H1 (cell line): ENCODE measurements at regions not wholly inside any gene's neighbourhood (a gene's known extent, or its start where the extent isn't known, plus 50 kb on each side); places are given as distances from the start of the nearest gene placed in this dataset.

ENCODE experiments used
- CTCF ChIA-PET: fragments of 300-600 bp; sonication (Branson Sonifier 250); formaldehyde crosslinking; loops from one replicate; lab custom pipeline; 2021; ENCODE audit not compliant: partially characterized antibody; lab: Charles Lee
- POLR2A ChIA-PET: fragments of 300-600 bp; sonication (Branson Sonifier 250); formaldehyde crosslinking; loops from one replicate; lab custom pipeline; 2021; ENCODE audit warnings: inconsistent platforms; ENCODE audit not compliant: partially characterized antibody; lab: Charles Lee
- DNase-seq, 2 experiments: peaks; one replicate each; pipeline versions ENCODE4 v3.0.0 to v3.0.0-alpha.2; 2010 to 2022; ENCODE audit warnings: low spot score in 2 of 2, low read depth in 1 of 2, mixed read lengths in 1 of 2
- FAIRE-seq: peaks from 2 replicates; lab custom pipeline; 2011; peaks lifted over from hg19 to GRCh38; lab: Jason Lieb, UNC
- H2AFZ ChIP-seq: 2 replicates; pipeline ENCODE4 v1.8.1; 2012; ENCODE audit warnings: low read length, inconsistent platforms
- H2AK5ac ChIP-seq: 2 replicates; pipeline ENCODE4 v1.6.1; 2013; ENCODE audit warnings: low read depth, low read length
- H2BK120ac ChIP-seq: replicated peaks from 2 replicates; pipeline ENCODE3; 2013; ENCODE audit warnings: low read depth, low read length, inconsistent platforms
- H2BK12ac ChIP-seq: 2 replicates; pipeline ENCODE4 v1.6.1; 2013; ENCODE audit warnings: low read depth, low read length
- H2BK15ac ChIP-seq: 2 replicates; pipeline ENCODE4 v1.6.1; 2013; ENCODE audit warnings: low read length
- H2BK20ac ChIP-seq: 2 replicates; pipeline ENCODE4 v1.6.1; 2013; ENCODE audit warnings: low read length
- H2BK5ac ChIP-seq: 2 replicates; pipeline ENCODE4 v1.6.1; 2013; ENCODE audit warnings: low read depth, low read length
- H3K14ac ChIP-seq: 2 replicates; pipeline ENCODE4 v1.6.1; 2013; ENCODE audit warnings: inconsistent platforms; ENCODE audit not compliant: insufficient read length
- H3K18ac ChIP-seq: 2 replicates; pipeline ENCODE4 v1.6.1; 2013; ENCODE audit warnings: low read length; ENCODE audit errors: extremely low read depth
- H3K23ac ChIP-seq: 2 replicates; pipeline ENCODE4 v1.6.1; 2013; ENCODE audit warnings: inconsistent platforms; ENCODE audit not compliant: insufficient read length
- H3K23me2 ChIP-seq: 2 replicates; pipeline ENCODE4 v1.6.1; 2013; ENCODE audit warnings: low read depth, low read length
- H3K27ac ChIP-seq: 2 replicates; pipeline ENCODE4 v1.6.1; 2011; ENCODE audit warnings: low read depth, low read length, inconsistent platforms
- H3K27me3 ChIP-seq, 4 experiments: replicated peaks in 1 of 4; 1 replicate in 1 of 4; 2 replicates in 3 of 4; pipeline versions ENCODE4 v1.6.1 to v1.8.1; 2011 to 2013; ENCODE audit warnings: low read length in 3 of 4, mild to moderate bottlenecking in 3 of 4, inconsistent platforms in 2 of 4, mixed read lengths in 2 of 4, moderate library complexity in 1 of 4; ENCODE audit not compliant: control insufficient read depth in 3 of 4, insufficient read depth in 3 of 4; ENCODE audit errors: extremely low read depth in 1 of 4
- H3K36me3 ChIP-seq, 4 experiments: 2 replicates each; pipeline versions ENCODE4 v1.6.1 to v1.8.1; 2011 to 2013; ENCODE audit warnings: mild to moderate bottlenecking in 4 of 4, low read length in 3 of 4, moderate library complexity in 2 of 4, control low read depth in 1 of 4, inconsistent platforms in 1 of 4; ENCODE audit not compliant: insufficient read depth in 4 of 4, control insufficient read depth in 2 of 4
- H3K4ac ChIP-seq: replicated peaks from 2 replicates; pipeline ENCODE3; 2013; ENCODE audit warnings: low read length, low read depth, mixed read lengths, inconsistent platforms; ENCODE audit not compliant: insufficient read length
- H3K4me1 ChIP-seq, 4 experiments: replicated peaks in 1 of 4; 1 replicate in 1 of 4; 2 replicates in 3 of 4; pipeline versions ENCODE4 v1.6.1 to v1.8.1; 2011 to 2013; ENCODE audit warnings: low read length in 3 of 4, inconsistent platforms in 2 of 4, mixed read lengths in 1 of 4; ENCODE audit not compliant: insufficient read depth in 4 of 4, control insufficient read depth in 3 of 4
- H3K4me2 ChIP-seq, 2 experiments: 2 replicates each; pipeline versions ENCODE4 v1.6.1 to v1.8.1; 2011 to 2013; ENCODE audit warnings: low read depth in 2 of 2, low read length in 2 of 2, control low read depth in 1 of 2, inconsistent platforms in 1 of 2, mild to moderate bottlenecking in 1 of 2; ENCODE audit not compliant: insufficient read depth in 1 of 2
- H3K4me3 ChIP-seq, 4 experiments: fragments of 200-600, 300-600 bp in 1 of 4; sonication (generic), shearing (Covaris generic), sonication (Bioruptor Twin) in 1 of 4; 2 replicates each; pipeline versions ENCODE4 v1.5.1 to v1.8.1; 2011 to 2016; ENCODE audit warnings: low read length in 4 of 4, low read depth in 3 of 4, control low read depth in 2 of 4, inconsistent platforms in 2 of 4, mild to moderate bottlenecking in 2 of 4, mixed read lengths in 1 of 4, moderate library complexity in 1 of 4; ENCODE audit not compliant: insufficient read depth in 2 of 4; ENCODE audit errors: extremely low read depth in 1 of 4
- H3K56ac ChIP-seq: replicated peaks from 2 replicates; pipeline ENCODE3; 2013; ENCODE audit warnings: low read depth, mild to moderate bottlenecking, mixed read lengths, low read length, inconsistent platforms; ENCODE audit not compliant: insufficient read length
- H3K79me1 ChIP-seq: 2 replicates; pipeline ENCODE4 v1.6.1; 2013; ENCODE audit warnings: low read depth, low read length, control low read depth
- H3K79me2 ChIP-seq, 2 experiments: 2 replicates each; pipeline versions ENCODE4 v1.6.1 to v1.8.1; 2012 to 2013; ENCODE audit warnings: low read length in 2 of 2, mild to moderate bottlenecking in 2 of 2, inconsistent platforms in 1 of 2; ENCODE audit not compliant: insufficient read depth in 2 of 2, control insufficient read depth in 1 of 2
- H3K9ac ChIP-seq, 4 experiments: replicated peaks in 1 of 4; 1 replicate in 1 of 4; 2 replicates in 3 of 4; pipeline versions ENCODE4 v1.6.1 to v1.8.1; 2011 to 2013; ENCODE audit warnings: low read depth in 3 of 4, low read length in 3 of 4, control low read depth in 2 of 4, mild to moderate bottlenecking in 2 of 4, moderate library complexity in 2 of 4, inconsistent platforms in 1 of 4; ENCODE audit errors: extremely low read depth in 1 of 4
- H3K9me3 ChIP-seq, 2 experiments: 2 replicates each; pipeline versions ENCODE4 v1.6.1 to v1.8.1; 2012 to 2013; ENCODE audit warnings: mild to moderate bottlenecking in 2 of 2, moderate library complexity in 2 of 2, control low read depth in 1 of 2, inconsistent platforms in 1 of 2, low read depth in 1 of 2, low read length in 1 of 2, mixed read lengths in 1 of 2; ENCODE audit not compliant: insufficient read depth in 2 of 2
- H4K20me1 ChIP-seq, 2 experiments: replicated peaks in 1 of 2; 2 replicates each; pipeline versions ENCODE3 to v1.8.1; 2011 to 2013; ENCODE audit warnings: inconsistent platforms in 2 of 2, low read length in 2 of 2, mild to moderate bottlenecking in 1 of 2; ENCODE audit not compliant: insufficient read depth in 2 of 2, control insufficient read depth in 1 of 2
- H4K5ac ChIP-seq: 2 replicates; pipeline ENCODE4 v1.6.1; 2013; ENCODE audit warnings: low read length, low read depth, mixed read lengths, inconsistent platforms; ENCODE audit not compliant: insufficient read length
- H4K8ac ChIP-seq: 2 replicates; pipeline ENCODE4 v1.8.0; 2013; ENCODE audit warnings: mild to moderate bottlenecking, moderate library complexity, low read length, inconsistent platforms; ENCODE audit not compliant: insufficient read depth; ENCODE audit errors: extremely low read depth
- H4K91ac ChIP-seq: replicated peaks from 2 replicates; pipeline ENCODE3; 2013; ENCODE audit warnings: low read length, mixed read lengths, inconsistent platforms; ENCODE audit not compliant: insufficient read length
- ATF2 ChIP-seq: IDR thresholded peaks from 2 replicates; pipeline ENCODE4 v1.6.1; 2012; ENCODE audit warnings: low read length, inconsistent platforms
- BRCA1 ChIP-seq: IDR thresholded peaks from 2 replicates; pipeline ENCODE4 v1.6.1; 2012; ENCODE audit warnings: low read depth, low read length, improper control_type of control experiment
- FOSL1 ChIP-seq: IDR thresholded peaks from 2 replicates; pipeline ENCODE4 v1.6.1; 2011; ENCODE audit warnings: mild to moderate bottlenecking, low read depth, low read length, moderate library complexity; ENCODE audit not compliant: insufficient read depth
- SP4 ChIP-seq: IDR thresholded peaks from 2 replicates; pipeline ENCODE4 v1.6.1; 2012; ENCODE audit warnings: low read length, inconsistent platforms
- WGBS, 2 experiments: shearing (Covaris generic) in 1 of 2; methylation state at CpG; one replicate each; pipeline versions ENCODE4 v1.1.6 to v1.1.7; 2013 to 2015; ENCODE audit warnings: low lambda C conversion rate in 2 of 2, mixed read lengths in 2 of 2, inconsistent platforms in 1 of 2, low coverage in 1 of 2, missing lambda C conversion rate in 1 of 2; ENCODE audit not compliant: insufficient replicate concordance in 2 of 2, insufficient coverage in 1 of 2, insufficient read length in 1 of 2; ENCODE audit errors: extremely low coverage in 1 of 2, missing lambda C conversion rate in 1 of 2; 5-methylcytosine and 5-hydroxymethylcytosine counted together

- CTCF ChIA-PET: interaction anchor here (1.8 kb wide), 1 partner anchor 11 kb away, joined by 7 read pairs; no protein-coding TSS in a partner anchor
- no peaks in the 10 kb centered on the region for H3K9me3 ChIP-seq
- no peak overlapping the region for H4K91ac ChIP-seq
- no peak overlapping the region for H2AK5ac ChIP-seq
- no peak overlapping the region for H4K5ac ChIP-seq
- POLR2A ChIA-PET: no interaction called here
- H3K27me3 ChIP-seq: no peaks in the 10 kb centered on the region
- no peaks in the 10 kb centered on the region for H4K20me1 ChIP-seq
- no peak overlapping the region for H3K18ac ChIP-seq
- WGBS, 2 experiments: 96% methylated on average over 3 of the region's 3 CpGs; no CpG with 5 or more reads in 1 of the 2 experiments
- H3K4me3 ChIP-seq: no peak overlapping the region
- no peak overlapping the region for H2BK12ac ChIP-seq
- H3K14ac ChIP-seq: no peak overlapping the region
- DNase-seq (no peak), FAIRE-seq (no peak)
- no peak overlapping the region for H3K9ac ChIP-seq
- no peaks in the 10 kb centered on the region for H3K4me1 ChIP-seq
- H3K23me2 ChIP-seq: no peaks in the 10 kb centered on the region
- H3K36me3 ChIP-seq: no peaks in the 10 kb centered on the region
- no peak overlapping the region for H3K4me2 ChIP-seq
- no peak overlapping the region for H3K27ac ChIP-seq
- no peak overlapping the region for H2BK5ac ChIP-seq
- H3K79me2 ChIP-seq: no peaks in the 10 kb centered on the region
- no peak overlapping the region for H4K8ac ChIP-seq
- TF ChIP-seq BRCA1: no peak
- no peak for TF ChIP-seq FOSL1
- no peak for TF ChIP-seq SP4
- no peak for TF ChIP-seq ATF2
- no peak overlapping the region for H2BK20ac ChIP-seq
- no peak overlapping the region for H2AFZ ChIP-seq
- H3K4ac ChIP-seq: no peak overlapping the region
- H3K23ac ChIP-seq: no peak overlapping the region
- no peak overlapping the region for H3K56ac ChIP-seq
- no peaks in the 10 kb centered on the region for H3K79me1 ChIP-seq
- no peak overlapping the region for H2BK15ac ChIP-seq
- H2BK120ac ChIP-seq: no peak overlapping the region
These were observed 314.4 kb upstream of the NT5C1B start for GRCh38 chr2:18903750-18904149.
